ENCODE measurements at regions not wholly inside any gene's neighbourhood (a gene's known extent, or its start where the extent isn't known, plus 50 kb on each side); places are given as distances from the start of the nearest gene placed in this dataset.

- no peak for TF ChIP-seq FOXA2 (IDR thresholded peaks at IDR 0.05)
- no peak for TF ChIP-seq MAX (IDR thresholded peaks at IDR 0.05)
- no peak for TF ChIP-seq EGR1 (IDR thresholded peaks at IDR 0.05; ENCODE audit: low read depth in 2 of 2)
- TF ChIP-seq NR2F2 (IDR thresholded peaks at IDR 0.05): no peak
- no peak for TF ChIP-seq HNF4G (IDR thresholded peaks at IDR 0.05)
- TF ChIP-seq JUND (IDR thresholded peaks at IDR 0.05): no peak
- no peak for TF ChIP-seq RAD21 (IDR thresholded peaks at IDR 0.05)
- TF ChIP-seq REST (IDR thresholded peaks at IDR 0.05): no peak
- no peak for TF ChIP-seq RXRA (IDR thresholded peaks at IDR 0.05)
- no peak for TF ChIP-seq ATF3 (IDR thresholded peaks at IDR 0.05)
- TF ChIP-seq CTCF (IDR thresholded peaks at IDR 0.05; ENCODE audit: low read depth, low read length, missing input control): no peak
- H3K27ac ChIP-seq (ENCODE audit: low read depth in 1 of 2, low read length in 2 of 2): no peak overlapping the region
Measured at GRCh38 chr10:118839348-118839747, 84.6 kb upstream of the CACUL1 start.

GRCh38 chr10:118840071-118840775 is 85.5 kb upstream of the CACUL1 start:
- DNase-seq (ENCODE audit: low spot score): no peak
- no peaks in the 10 kb centered on the region for H3K4me1 ChIP-seq (ENCODE audit: control insufficient read depth in 4 of 4, insufficient read depth in 4 of 4, low read length in 3 of 4)
- no peaks in the 10 kb centered on the region for H3K9me3 ChIP-seq (ENCODE audit: control insufficient read depth in 4 of 4, low read length in 3 of 4)
- no peak for TF ChIP-seq MAX (IDR thresholded peaks at IDR 0.05)
- no peak for TF ChIP-seq FOXA2 (IDR thresholded peaks at IDR 0.05)
- no peak for TF ChIP-seq RXRA (IDR thresholded peaks at IDR 0.05)
- no peak for TF ChIP-seq HNF4A (conservative IDR thresholded peaks at IDR 0.05)
- no peak for TF ChIP-seq SP1 (IDR thresholded peaks at IDR 0.05)
- no peak for TF ChIP-seq JUND (IDR thresholded peaks at IDR 0.05)
- TF ChIP-seq NR2F2 (IDR thresholded peaks at IDR 0.05): no peak
- TF ChIP-seq EGR1 (IDR thresholded peaks at IDR 0.05; ENCODE audit: low read depth in 2 of 2): no peak
- no peak for TF ChIP-seq GABPA (IDR thresholded peaks at IDR 0.05 in 1 of 2, conservative IDR thresholded peaks at IDR 0.05 in 1 of 2)
- no peak for TF ChIP-seq RAD21 (IDR thresholded peaks at IDR 0.05)
- no peak for TF ChIP-seq ATF3 (IDR thresholded peaks at IDR 0.05)
- no peak for TF ChIP-seq YY1 (IDR thresholded peaks at IDR 0.05)
- no peaks in the 10 kb centered on the region for H3K27me3 ChIP-seq (ENCODE audit: control insufficient read depth in 4 of 4, insufficient read depth in 4 of 4, low read length in 3 of 4)
- WGBS: 84% methylated on average over 12 of the region's 12 CpGs
- no peak overlapping the region for H3K27ac ChIP-seq (ENCODE audit: low read depth in 1 of 2, low read length in 2 of 2)
- no peak overlapping the region for H3K9ac ChIP-seq (ENCODE audit: low read depth in 1 of 2, low read length in 2 of 2)
- H3K4me3 ChIP-seq (ENCODE audit: low read depth in 1 of 3, low read length in 3 of 3): no peak overlapping the region
- H3K36me3 ChIP-seq (ENCODE audit: control insufficient read depth in 4 of 4, insufficient read depth in 3 of 4, low read depth in 1 of 4, low read length in 3 of 4): no peaks in the 10 kb centered on the region

More at GRCh38 chr10:118839348-118839747, 84.6 kb upstream of the CACUL1 start:
- Histone ChIP-seq H3K9ac (ENCODE audit: low read depth in 1 of 2, low read length in 2 of 2) (no peak overlapping the region), H3K9me3 (ENCODE audit: control insufficient read depth in 4 of 4, low read length in 3 of 4) (no peaks in the 10 kb centered on the region), H3K4me3 (ENCODE audit: low read depth in 1 of 3, low read length in 3 of 3) (no peak overlapping the region), H3K36me3 (ENCODE audit: control insufficient read depth in 4 of 4, insufficient read depth in 3 of 4, low read depth in 1 of 4, low read length in 3 of 4) (no peaks in the 10 kb centered on the region), H3K27me3 (ENCODE audit: control insufficient read depth in 4 of 4, insufficient read depth in 4 of 4, low read length in 3 of 4) (no peaks in the 10 kb centered on the region), H3K4me1 (ENCODE audit: control insufficient read depth in 4 of 4, insufficient read depth in 4 of 4, low read length in 3 of 4) (no peaks in the 10 kb centered on the region)
- no peak for DNase-seq (ENCODE audit: low spot score)
- 92% methylated on average over 3 of the region's 3 CpGs for WGBS
